ENCODE measurements at regions not wholly inside any gene's neighbourhood (a gene's known extent, or its start where the extent isn't known, plus 50 kb on each side); places are given as distances from the start of the nearest gene placed in this dataset.
A peak's percentile ranks its signal among the peaks of the same experiment; 100 is the strongest.

- DNase-seq = no peak
Observed at GRCh38 chr15:69973880-69974279, 123.8 kb downstream of the TLE3 start.

- no peak for DNase-seq
Observed at GRCh38 chr15:69974321-69974720, 123.4 kb downstream of the TLE3 start.

- DNase-seq = no peak
Observed at GRCh38 chr15:69976366-69976994, 121.2 kb downstream of the TLE3 start.

- no peak for DNase-seq
Observed at GRCh38 chr15:69978603-69979002, 119.1 kb downstream of the TLE3 start.

- DNase-seq = no peak
Observed at GRCh38 chr15:69979262-69979661, 118.5 kb downstream of the TLE3 start.

- no peak for DNase-seq
Observed at GRCh38 chr15:69979783-69980182, 117.9 kb downstream of the TLE3 start.

- no peak for DNase-seq
Observed at GRCh38 chr15:69980341-69981059, 117.2 kb downstream of the TLE3 start.

GRCh38 chr15:69982037-69982436 lies 115.7 kb downstream of the TLE3 start:
- no peak for DNase-seq

GRCh38 chr15:69983696-69984265 lies 113.9 kb downstream of the TLE3 start:
- DNase-seq = no peak

- DNase-seq = no peak
Observed at GRCh38 chr15:69987492-69988489, 109.9 kb downstream of the TLE3 start.

GRCh38 chr15:69988541-69989225 lies 109.0 kb downstream of the TLE3 start:
- DNase-seq = no peak

- peak; percentile 45 for DNase-seq
Observed at GRCh38 chr15:69990566-69991421, 106.9 kb downstream of the TLE3 start.

GRCh38 chr15:69991551-69991980 lies 106.2 kb downstream of the TLE3 start:
- peak; percentile 40 for DNase-seq

GRCh38 chr15:69992348-69992747 lies 105.4 kb downstream of the TLE3 start:
- no peak for DNase-seq

- DNase-seq = no peak
Observed at GRCh38 chr15:69994429-69995205, 103.1 kb downstream of the TLE3 start.

GRCh38 chr15:69996321-69997160 lies 101.2 kb downstream of the TLE3 start:
- DNase-seq = peak; percentile 95

- peak; percentile 79 for DNase-seq
Observed at GRCh38 chr15:69997161-69997485, 100.6 kb downstream of the TLE3 start.

Measured in NCI-H1417 treated with DMSO at 0.1 percent for 48 hours (cell line).